HG03460 (cell line): ENCODE measurements at regions not wholly inside any gene's neighbourhood (a gene's known extent, or its start where the extent isn't known, plus 50 kb on each side); places are given as distances from the start of the nearest gene placed in this dataset.

ENCODE experiments used
- ATAC-seq: cut with Tn5 transposase; IDR thresholded peaks from one replicate; pipeline ENCODE4 v1.9.1; 2021; ENCODE audit not compliant: unreplicated experiment

DNA sequence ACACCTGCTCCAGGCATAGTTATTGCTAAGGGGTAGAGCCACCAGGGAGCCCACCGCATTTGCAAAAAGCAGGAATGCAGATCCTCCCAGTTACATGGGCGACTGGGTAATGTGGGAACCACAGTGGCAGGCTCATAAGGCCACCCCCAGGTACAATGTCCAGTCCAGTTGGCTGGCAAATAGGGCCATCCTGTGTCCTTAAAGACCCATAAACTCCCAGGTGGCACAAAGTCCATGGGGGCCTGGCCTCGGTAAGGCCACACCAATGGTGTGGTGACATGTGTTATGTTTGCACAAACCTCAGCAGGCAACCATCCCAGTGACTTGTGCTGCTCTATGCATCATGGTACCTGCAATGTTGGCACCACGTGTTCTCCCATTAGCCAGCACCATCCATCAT, 283.6 kb upstream of the GYPC start:
- no peak for ATAC-seq

- ATAC-seq: no peak
Measured at GRCh38 chr2:126378176-126378575, 277.8 kb upstream of the GYPC start.

GRCh38 chr2:126381091-126381490, 274.9 kb upstream of the GYPC start:
- no peak for ATAC-seq

- no peak for ATAC-seq
Measured at GRCh38 chr2:126382998-126383397, 273.0 kb upstream of the GYPC start.

- no peak for ATAC-seq
Measured at GRCh38 chr2:126383800-126384199, 272.2 kb upstream of the GYPC start.

GRCh38 chr2:126385441-126385840, 270.5 kb upstream of the GYPC start:
- ATAC-seq: no peak

DNA sequence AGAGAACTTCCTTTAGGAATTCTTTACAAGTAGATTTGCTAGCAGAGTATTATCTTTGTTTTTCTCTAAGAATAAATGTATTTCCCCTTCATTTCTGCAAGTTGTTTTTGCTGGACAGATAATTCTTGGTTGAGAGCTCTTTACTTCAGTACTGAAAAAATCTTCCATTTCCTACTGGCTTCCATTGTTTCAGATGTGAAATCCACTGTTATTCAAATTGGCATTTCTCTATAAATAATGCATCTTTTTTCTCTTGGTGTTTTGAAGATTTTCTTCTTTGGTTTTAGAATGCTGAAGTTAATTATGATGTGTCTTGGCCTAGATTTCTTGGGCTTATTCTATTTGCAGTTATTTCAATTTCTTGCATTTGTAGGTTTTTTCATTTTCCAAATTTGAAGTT, 270.0 kb upstream of the GYPC start:
- no peak for ATAC-seq

DNA sequence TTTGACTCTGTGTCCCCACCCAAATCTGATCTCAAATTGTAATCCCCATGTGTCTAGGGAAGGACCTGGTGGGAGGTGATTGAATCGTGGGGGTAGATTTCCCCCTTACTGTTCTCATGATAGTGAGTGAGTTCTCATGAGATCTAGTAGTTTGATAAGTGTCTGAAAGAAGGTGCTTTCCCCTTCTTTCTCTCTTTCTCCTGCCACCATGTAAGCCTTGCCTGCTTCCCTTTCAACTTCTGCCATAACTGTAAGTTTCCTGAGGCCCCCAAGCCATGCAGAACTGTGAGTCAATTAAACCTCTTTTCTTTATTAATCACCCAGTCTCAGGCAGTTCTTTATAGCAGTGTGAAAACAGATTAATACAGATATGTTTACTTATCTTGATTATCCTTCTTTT, 266.5 kb upstream of the GYPC start:
- no peak for ATAC-seq

DNA sequence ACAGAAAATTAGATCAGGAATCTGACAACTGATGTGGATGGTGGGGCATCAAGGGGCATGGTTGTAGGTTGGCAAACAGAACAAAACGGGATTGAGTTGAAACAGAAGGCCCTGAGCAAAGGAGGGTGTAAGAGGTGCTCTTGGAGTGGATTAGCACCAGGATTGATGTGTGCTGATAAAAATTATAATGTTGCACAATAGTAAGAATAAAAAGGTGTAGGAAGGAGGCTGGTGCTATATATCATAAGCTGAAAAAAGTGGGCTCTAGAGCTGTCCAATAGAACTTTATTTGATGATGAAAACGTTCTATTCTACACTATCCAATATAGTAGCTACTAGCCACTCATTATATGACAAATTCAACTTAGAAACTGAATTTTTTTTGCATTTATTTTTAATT, 263.1 kb upstream of the GYPC start:
- no peak for ATAC-seq

- no peak for ATAC-seq
Measured at GRCh38 chr2:126399001-126399400, 257.0 kb upstream of the GYPC start.

GRCh38 chr2:126403039-126403628, 252.8 kb upstream of the GYPC start:
- ATAC-seq: no peak

GRCh38 chr2:126406267-126406666, 249.7 kb upstream of the GYPC start:
- ATAC-seq: no peak

DNA sequence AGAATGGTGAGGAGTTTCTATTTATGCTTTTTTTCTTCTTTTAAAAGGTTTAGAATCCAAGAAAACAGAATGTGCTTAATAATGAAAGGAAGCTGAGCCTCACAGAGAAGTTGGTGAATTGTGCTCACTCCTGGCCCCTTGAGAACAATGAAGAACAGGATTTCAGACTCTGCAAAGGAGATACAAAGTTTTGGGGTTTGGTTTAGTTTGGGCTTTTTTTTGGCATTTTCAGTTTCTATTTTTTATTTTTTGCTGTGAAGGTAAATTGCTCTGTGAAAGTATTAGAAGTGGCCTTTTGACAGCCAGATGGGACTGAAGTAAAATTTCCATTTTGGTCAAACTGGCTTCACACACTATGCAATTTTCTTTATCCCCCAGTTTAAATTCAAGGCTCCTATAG, 247.3 kb upstream of the GYPC start:
- ATAC-seq: no peak

- ATAC-seq: no peak
Measured at GRCh38 chr2:126409850-126410249, 246.1 kb upstream of the GYPC start.

GRCh38 chr2:126413079-126413478, 242.9 kb upstream of the GYPC start:
- ATAC-seq: no peak

- ATAC-seq: no peak
Measured at GRCh38 chr2:126419403-126419802, 236.6 kb upstream of the GYPC start.

- ATAC-seq: no peak
Measured at GRCh38 chr2:126425943-126426342, 230.0 kb upstream of the GYPC start.

DNA sequence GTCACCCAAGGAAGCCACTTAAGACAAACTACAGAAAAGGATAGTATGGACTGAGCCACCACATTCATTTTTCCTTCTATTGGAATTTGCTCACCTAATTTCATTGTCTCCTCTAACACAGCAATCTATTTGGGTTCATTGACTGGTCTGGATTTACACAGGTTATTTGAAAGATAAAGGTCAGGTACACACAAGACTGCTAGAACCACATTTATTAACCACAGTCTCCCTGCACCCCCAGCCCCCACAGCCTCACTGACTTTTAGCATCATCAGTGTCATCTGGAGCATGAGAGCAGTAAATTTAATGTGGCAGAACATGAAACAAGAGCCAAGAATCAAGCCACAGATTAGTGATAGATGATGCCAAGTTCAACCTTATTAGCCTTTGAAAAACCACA, 226.9 kb upstream of the GYPC start:
- no peak for ATAC-seq

DNA sequence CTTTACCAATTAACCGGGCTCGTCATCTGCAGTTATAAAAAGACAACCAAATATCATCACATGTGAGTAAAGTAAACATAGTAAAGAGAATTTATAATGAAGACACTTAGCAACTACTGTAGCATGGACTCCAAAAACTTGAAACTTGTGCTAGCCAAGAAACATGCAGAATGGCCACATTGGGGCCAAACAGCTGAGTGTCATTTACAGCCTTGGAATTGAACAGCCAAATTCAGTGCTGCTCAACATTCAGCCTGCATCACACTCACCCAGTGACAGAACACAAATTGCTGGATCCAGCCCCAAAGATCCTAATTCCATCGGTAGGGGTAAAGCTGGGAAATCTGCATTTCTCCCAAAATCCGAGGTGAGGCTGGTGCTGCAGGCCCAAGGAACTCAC, 224.8 kb upstream of the GYPC start:
- no peak for ATAC-seq

GRCh38 chr2:126436411-126436810, 219.5 kb upstream of the GYPC start:
- no peak for ATAC-seq

DNA sequence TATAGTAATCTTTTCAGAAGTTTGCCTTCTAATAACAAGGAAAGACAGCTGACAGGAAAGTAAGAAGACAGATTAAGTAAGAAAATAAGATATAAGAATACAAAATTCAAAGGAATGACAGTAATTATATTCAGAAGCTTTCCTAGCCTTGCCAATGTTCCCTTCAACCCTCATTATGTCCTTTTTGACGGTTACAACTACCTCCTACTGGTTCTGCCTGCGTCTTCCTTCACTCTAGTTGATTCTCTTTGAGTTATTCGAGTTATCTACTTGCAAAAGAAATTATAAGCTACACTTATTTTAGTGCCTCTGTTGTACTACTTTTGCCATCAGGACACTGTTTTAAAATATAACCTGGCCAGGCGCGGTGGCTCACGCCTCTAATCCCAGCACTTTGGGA, 218.9 kb upstream of the GYPC start:
- ATAC-seq: no peak

DNA sequence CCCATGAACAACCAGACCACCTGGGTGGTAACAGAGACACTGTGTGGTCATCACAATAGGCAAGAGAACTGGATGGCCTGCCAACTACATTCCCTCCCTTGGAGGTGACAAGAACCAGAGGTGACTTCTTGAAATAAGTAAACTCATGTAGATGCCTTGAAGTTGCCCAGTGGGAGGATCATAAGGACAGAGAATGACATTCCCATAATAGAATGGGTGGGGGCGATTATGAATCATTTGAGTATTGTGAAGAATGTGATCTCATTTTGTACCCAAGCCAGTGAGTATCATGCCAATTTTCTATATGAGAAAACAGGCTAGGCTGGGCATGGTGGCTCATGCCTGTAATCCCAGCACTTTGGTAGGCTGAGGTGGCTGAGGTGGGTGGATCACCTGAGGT, 211.4 kb upstream of the GYPC start:
- no peak for ATAC-seq

GRCh38 chr2:126446106-126446695, 209.8 kb upstream of the GYPC start:
- ATAC-seq: no peak
